GM18507 (cell line): ENCODE measurements at regions not wholly inside any gene's neighbourhood (a gene's known extent, or its start where the extent isn't known, plus 50 kb on each side); places are given as distances from the start of the nearest gene placed in this dataset.

Experiments used
- DNase-seq: peaks from one replicate; pipeline ENCODE4 v3.0.0; 2011; ENCODE audit warnings: low read depth; ENCODE audit not compliant: insufficient read length; ENCODE audit errors: extremely low spot score
- FAIRE-seq: peaks from 2 replicates; lab custom pipeline; 2011; peaks lifted over from hg19 to GRCh38; lab: Jason Lieb, UNC

DNA sequence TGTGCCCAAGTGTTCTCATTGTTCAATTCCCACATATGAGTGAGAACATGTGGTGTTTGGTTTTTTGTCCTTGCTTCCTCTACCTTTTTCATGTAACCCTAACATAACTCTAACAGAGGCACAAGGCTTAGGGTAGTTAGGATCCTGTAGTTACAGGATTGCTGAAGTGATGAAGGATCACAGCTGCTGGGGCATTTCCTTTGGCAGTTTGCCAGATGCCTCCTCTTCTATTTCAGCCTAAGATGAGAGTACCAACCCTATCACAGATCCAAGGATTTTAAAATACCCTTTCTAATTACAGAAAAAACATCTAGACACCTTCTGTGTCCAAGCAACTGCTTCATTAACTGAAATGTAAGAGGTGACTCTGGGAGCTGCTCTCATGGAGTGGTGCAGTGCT lies 141.7 kb upstream of the COL1A2 start:
- FAIRE-seq: no peak
- no peak for DNase-seq

DNA sequence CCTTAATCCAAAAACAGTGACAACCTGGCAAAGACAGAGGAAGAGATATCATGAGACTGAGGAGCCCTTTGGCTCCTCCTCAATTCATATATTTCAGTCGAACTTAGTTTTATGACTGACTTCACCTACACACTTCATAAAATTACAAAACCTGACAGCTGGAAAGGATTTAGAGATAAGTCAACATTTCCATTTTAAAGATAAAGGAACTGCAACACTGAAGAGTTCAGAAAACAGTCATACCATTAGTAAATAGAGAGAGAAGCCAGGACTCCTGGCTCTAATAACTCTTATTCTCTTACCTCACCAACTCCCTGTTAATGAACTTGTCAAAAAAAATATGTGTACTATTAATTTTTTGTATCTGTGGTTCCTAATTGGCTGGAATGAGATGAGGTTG lies 141.0 kb upstream of the COL1A2 start:
- DNase-seq (no peak), FAIRE-seq (no peak)

GRCh38 chr7:94258418-94259300 lies 136.0 kb upstream of the COL1A2 start:
- DNase-seq: no peak
- FAIRE-seq: no peak

- DNase-seq (no peak), FAIRE-seq (no peak)
Measured at GRCh38 chr7:94261067-94261466, 133.6 kb upstream of the COL1A2 start.

GRCh38 chr7:94264756-94265155 lies 129.9 kb upstream of the COL1A2 start:
- FAIRE-seq: no peak
- DNase-seq: no peak

GRCh38 chr7:94265456-94265855 lies 129.2 kb upstream of the COL1A2 start:
- FAIRE-seq (no peak), DNase-seq (no peak)

- DNase-seq: no peak
- no peak for FAIRE-seq
Measured at GRCh38 chr7:94266238-94266644, 128.5 kb upstream of the COL1A2 start.

GRCh38 chr7:94270772-94271171 lies 123.9 kb upstream of the COL1A2 start:
- DNase-seq: no peak
- FAIRE-seq: no peak

GRCh38 chr7:94272821-94273583 lies 121.7 kb upstream of the COL1A2 start:
- DNase-seq: no peak
- FAIRE-seq: no peak

- DNase-seq (no peak), FAIRE-seq (no peak)
Measured at GRCh38 chr7:94274828-94275227, 119.9 kb upstream of the COL1A2 start.

DNA sequence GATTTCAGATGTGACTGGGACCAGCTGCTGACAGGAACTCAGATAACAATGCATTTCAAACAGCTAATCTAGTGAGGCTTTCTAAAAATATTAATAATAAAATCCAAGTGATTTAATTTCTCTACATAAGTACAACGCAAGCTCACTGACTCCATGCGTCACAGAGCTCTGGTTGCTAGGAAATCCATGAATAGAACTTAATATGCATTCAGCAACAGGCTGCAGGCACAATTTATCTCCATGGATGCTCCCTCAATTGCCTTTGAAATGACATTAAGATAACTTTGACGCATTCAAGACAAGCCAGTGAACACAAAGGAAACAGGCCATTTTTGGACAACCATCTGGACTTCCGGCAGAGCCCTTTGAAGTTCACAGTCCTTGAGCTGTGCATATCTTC lies 118.7 kb upstream of the COL1A2 start:
- no peak for FAIRE-seq
- DNase-seq: no peak

- DNase-seq: no peak
- peak; percentile 53 for FAIRE-seq
Measured at GRCh38 chr7:94276795-94277194, 117.9 kb upstream of the COL1A2 start.

DNA sequence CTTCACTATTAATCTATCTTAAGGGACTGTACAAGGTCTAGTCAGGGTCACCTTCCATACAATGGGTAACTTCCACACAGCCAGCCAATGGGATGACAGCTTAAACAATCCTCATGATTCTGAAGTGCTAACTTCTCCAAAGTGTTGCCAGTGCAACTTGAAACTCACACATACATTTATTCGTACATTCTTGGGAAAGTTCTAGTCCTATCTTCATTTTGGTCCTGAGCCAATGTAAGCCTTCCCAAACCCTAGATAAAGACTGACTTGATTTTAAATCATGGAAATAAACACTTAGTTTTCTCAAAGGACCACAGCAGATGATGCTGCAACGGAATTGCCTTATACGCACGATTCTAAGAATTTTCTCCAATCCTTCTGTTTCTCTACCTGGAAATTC lies 117.5 kb upstream of the COL1A2 start:
- FAIRE-seq (no peak), DNase-seq (no peak)

GRCh38 chr7:94280851-94281250 lies 113.8 kb upstream of the COL1A2 start:
- DNase-seq (no peak), FAIRE-seq (no peak)

DNA sequence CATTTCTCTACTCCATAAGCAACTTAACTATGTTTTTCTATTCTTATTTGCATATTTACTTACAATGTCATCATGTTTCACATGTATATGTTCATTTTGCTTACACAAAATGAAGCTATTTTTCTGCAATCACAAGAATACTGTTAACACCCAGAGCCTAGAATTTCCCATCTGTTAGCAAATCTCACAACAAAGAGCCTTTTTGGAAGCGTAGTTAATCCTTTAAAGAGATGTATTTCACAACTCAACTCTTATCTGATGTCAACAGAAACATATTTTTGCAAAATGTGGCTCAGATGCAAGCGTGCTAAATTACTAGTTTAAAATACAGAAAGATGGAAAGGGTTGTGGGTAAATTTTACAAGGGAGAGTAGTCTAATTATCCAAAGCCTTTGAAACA lies 110.6 kb upstream of the COL1A2 start:
- no peak for FAIRE-seq
- no peak for DNase-seq

DNA sequence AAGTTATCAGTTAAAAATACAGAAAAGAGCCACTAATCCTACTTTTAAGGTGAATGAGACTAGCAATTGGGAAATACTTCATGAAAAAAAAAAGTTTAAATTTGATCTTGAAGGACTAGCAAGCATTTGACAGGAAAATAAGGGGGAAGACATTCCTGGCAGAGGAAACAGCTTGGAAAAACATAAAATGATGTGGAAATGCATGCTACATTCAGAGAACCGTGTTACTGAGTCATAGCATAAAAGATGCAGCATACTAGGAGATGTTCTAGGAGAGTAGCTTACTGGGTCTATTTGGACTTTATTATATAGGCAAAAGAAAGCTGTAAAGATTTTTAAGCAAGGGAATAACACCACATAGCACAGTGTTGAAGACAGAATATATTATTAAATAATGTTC lies 108.6 kb upstream of the COL1A2 start:
- no peak for FAIRE-seq

DNA sequence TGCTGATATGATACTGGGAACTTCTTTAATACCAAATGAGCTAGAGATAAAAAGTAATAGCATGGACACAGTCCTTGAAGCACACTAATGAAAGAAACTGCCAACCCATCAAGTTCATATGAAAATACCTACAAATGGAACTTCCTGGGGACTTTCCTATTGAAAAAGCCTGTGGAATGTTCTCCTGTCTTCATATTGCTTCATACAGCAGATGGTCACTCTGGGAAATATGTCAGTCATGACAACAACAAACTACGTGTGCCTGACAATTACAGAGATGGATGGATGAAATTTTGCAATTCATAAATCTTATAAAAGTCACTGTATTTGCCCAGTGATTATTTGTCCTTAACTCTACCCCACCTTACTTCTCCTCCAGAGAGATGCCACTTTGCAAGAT lies 106.6 kb upstream of the COL1A2 start:
- DNase-seq (no peak), FAIRE-seq (no peak)

More for the DNA sequence above, 108.6 kb upstream of the COL1A2 start:
- DNase-seq: no peak

DNA sequence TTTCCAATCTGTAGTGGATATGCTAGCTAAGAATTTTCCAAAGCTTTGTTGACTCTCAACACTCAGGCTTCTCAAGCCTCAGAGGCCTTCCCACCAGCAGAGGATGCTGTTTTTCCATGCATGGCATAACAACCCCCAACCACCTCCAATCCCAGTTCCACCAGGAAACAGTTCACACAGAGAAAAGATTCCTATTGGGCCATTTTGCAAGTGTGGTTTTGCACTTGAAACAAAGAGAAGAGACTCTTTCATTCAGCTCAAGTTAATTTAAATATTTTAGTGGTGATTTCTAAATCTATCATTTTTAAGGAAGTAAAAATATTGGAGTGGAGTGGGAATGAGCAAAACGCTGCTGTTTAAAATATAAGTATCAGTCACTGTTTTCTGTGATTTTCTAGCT lies 105.6 kb upstream of the COL1A2 start:
- DNase-seq (no peak), FAIRE-seq (no peak)

DNA sequence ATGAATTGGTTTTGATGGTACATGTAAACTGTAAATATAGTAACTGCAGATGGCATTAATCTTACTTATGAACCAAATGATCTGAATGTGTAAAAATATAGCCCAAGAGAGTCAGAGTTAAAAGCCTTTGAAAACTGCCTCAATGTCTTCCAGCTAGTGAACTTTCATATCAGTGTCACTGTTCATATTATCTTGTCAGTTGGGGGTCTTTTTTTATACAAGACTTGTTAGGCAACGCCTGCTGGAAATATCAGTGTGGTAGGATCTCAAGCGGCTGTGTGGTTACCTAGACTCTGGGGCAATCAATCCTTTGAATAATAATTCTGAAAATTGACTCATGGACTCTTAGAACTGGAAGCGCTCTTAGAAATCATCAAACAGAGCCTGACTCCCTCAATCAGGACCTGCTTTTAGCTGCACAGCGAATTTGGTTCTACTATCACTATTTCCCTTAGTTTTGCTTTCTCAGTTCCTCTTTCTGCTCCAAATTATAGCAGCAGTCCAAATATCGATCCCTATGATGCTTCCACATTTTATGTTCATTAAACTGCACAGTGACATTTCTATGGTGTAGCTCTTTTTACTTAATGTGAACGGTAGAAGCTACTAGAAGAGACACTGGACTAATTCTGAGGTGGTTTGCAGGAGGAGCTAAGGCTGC lies 100.1 kb upstream of the COL1A2 start:
- FAIRE-seq: no peak
- no peak for DNase-seq

DNA sequence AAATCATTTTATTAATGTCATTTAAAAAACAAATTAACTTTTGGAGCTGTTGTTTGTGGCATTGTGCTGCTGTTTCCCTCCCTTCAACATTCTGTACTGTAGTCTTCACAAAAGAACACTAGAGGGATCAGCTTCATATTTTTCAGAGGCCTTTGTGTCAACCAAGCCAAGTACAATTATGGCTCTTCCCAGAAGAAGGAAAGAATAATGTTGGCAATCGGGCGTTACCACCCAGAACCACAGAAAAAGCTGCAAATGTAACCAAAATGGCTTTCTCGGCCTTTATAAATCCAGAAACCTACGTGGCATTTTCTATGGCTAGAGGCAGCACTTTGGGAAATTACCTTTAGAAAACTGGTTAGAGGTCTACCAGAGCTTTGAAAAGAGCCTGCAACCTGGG lies 98.8 kb upstream of the COL1A2 start:
- no peak for DNase-seq
- no peak for FAIRE-seq
